BLaER1 (cell line): ENCODE measurements at regions not wholly inside any gene's neighbourhood (a gene's known extent, or its start where the extent isn't known, plus 50 kb on each side); places are given as distances from the start of the nearest gene placed in this dataset.
"Not testable (repeated sequence)": the region's sequence is repeated elsewhere in the genome, so short reads cannot be mapped to it uniquely, and the experiment has no call there.

Experiments
- H3K27ac ChIP-seq: shearing (Covaris generic); formaldehyde crosslinking; 2 replicates; pipeline ENCODE4 v1.8.1; 2022
- H3K27me3 ChIP-seq: shearing (Covaris generic); formaldehyde crosslinking; 2 replicates; pipeline ENCODE4 v1.8.1; 2022
- H3K36me3 ChIP-seq: shearing (Covaris generic); formaldehyde crosslinking; 2 replicates; pipeline ENCODE4 v1.8.1; 2022
- H3K4me1 ChIP-seq: shearing (Covaris generic); formaldehyde crosslinking; 2 replicates; pipeline ENCODE4 v1.8.1; 2022
- H3K4me2 ChIP-seq: shearing (Covaris generic); formaldehyde crosslinking; 2 replicates; pipeline ENCODE4 v1.8.1; 2022
- H3K4me3 ChIP-seq: shearing (Covaris generic); formaldehyde crosslinking; 2 replicates; pipeline ENCODE4 v1.8.1; 2022
- H3K9ac ChIP-seq: shearing (Covaris generic); formaldehyde crosslinking; 2 replicates; pipeline ENCODE4 v1.8.1; 2022
- H3K9me3 ChIP-seq: shearing (Covaris generic); formaldehyde crosslinking; 2 replicates; pipeline ENCODE4 v1.8.1; 2022
- H4K20me1 ChIP-seq: shearing (Covaris generic); formaldehyde crosslinking; 2 replicates; pipeline ENCODE4 v1.8.1; 2022
- Cebpa-rat ChIP-seq: shearing (Covaris generic); IDR thresholded peaks from 2 replicates; pipeline ENCODE4 v1.8.1; 2022

DNA sequence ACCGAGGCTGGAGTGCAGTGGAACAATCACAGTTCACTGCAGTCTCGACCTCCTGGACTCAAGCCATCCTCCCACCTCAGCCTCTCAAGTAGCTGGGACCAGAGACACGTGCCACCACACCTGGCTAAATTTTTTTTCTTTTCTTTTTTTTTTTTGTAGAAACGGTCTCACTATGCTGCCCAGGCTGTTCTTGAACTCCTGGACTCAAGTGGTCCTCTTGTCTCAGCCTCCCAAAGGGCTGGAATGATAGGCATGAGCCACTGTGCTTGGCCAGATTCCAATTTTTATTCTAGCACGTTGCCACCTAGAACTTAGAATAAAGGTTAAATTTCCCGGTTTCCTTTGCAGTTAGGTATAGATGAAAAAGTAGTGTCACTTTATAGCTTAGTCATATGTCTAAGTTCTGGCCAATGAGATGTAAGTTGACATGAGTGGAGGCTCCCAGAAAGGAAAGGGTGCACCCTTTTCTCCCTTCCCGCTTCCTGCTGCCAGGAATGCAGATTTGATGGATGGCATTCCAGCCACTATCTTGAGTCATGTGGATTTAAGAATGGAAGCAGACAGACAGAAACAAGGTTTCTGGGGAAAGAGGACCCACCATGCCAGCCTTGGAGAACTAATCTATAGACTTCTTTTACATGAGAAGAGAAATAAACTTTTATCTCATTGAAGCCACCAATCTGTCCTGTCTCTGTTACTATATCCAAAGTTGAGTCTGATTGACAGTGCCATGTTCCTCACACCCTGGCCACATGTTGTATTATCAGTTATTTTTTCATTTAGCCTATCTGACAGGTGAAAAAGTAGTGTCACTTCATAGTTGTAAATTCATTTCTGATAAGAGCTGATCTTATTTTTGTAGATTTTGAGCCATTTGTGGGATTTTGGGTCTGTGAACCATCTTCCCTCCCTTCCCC lies 60.6 kb upstream of the NCOA3 start:
- Histone ChIP-seq H3K27ac (no peak overlapping the region), H4K20me1 (no peaks in the 10 kb centered on the region), H3K36me3 (no peaks in the 10 kb centered on the region), H3K9ac (no peak overlapping the region), H3K4me3 (no peak overlapping the region), H3K4me1 (no peaks in the 10 kb centered on the region; the same call in 1 of the 2 replicates), H3K4me2 (no peak overlapping the region), H3K27me3 (no peaks in the 10 kb centered on the region), H3K9me3 (no peaks in the 10 kb centered on the region)
- no peak for TF ChIP-seq Cebpa-rat

DNA sequence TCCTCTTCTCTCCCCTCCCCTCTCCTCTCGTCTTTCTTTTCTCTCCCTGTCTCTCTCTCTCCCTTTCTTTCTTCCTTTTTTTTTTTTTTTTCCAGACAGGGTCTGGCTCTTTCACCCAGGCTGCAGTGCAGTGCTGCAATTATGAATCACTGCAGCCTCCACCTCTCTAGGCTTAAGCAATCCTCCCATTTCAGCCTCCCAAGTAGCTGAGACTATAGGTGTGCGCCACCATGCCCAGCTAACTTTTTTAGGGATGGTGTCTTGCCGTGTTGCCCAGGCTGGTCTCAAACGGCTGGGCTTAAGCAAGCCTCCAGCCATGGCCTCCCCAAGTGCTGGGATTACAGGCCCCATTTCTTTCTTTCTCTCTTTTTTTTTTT lies 59.9 kb upstream of the NCOA3 start:
- no peak overlapping the region for H3K27ac ChIP-seq
- no peak overlapping the region for H3K4me2 ChIP-seq
- TF ChIP-seq Cebpa-rat: no peak
- no peak overlapping the region for H3K4me3 ChIP-seq
- H3K9me3 ChIP-seq: no peaks in the 10 kb centered on the region
- no peaks in the 10 kb centered on the region; the same call in 1 of the 2 replicates for H3K4me1 ChIP-seq
- H4K20me1 ChIP-seq: no peaks in the 10 kb centered on the region
- no peak overlapping the region for H3K9ac ChIP-seq
- H3K36me3 ChIP-seq: no peaks in the 10 kb centered on the region
- H3K27me3 ChIP-seq: no peaks in the 10 kb centered on the region

DNA sequence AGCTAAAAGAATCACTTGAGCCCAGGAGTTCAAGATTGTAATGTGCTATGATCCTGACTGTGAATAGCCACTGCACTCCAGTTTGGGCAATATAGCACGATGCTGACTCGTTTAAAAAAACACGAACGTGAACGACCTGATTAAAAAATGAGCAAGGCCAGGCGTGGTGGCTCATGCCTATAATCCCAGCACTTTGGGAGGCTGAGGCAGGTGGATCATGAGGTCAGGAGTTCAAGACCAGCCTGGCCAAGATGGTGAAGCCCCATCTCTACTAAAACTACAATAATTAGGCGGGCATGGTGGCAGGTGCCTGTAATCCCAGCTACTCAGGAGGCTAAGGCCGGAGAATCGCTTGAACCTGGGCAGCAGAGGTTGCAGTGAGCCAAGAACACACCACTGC lies 58.6 kb upstream of the NCOA3 start:
- H3K27ac ChIP-seq: not testable (repeated sequence)

DNA sequence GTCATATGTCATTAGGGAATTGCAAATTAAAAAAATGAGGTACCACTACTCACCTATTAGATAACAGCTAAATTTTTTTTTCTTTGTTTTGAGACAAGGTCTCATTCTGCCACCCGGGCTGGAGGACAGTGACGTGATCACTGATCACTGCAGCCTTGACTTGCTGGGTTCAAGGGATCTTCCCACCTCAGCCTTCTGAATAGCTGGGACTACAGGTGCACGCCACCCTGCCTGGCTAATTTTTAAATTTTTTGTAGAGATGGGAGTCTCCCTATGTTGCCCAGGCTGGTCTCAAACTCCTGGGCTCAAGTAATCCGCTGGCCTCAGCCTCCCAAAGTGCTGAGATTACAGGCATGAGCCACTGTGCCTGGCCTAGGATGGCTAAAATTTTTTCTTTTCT lies 57.1 kb upstream of the NCOA3 start:
- no peak overlapping the region for H3K4me2 ChIP-seq
- H3K27me3 ChIP-seq: no peaks in the 10 kb centered on the region
- no peak for TF ChIP-seq Cebpa-rat
- H3K4me3 ChIP-seq: no peak overlapping the region
- no peaks in the 10 kb centered on the region; the same call in 1 of the 2 replicates for H3K4me1 ChIP-seq
- no peak overlapping the region for H3K9ac ChIP-seq
- H4K20me1 ChIP-seq: no peaks in the 10 kb centered on the region
- no peaks in the 10 kb centered on the region for H3K9me3 ChIP-seq
- no peak overlapping the region for H3K27ac ChIP-seq
- H3K36me3 ChIP-seq: no peaks in the 10 kb centered on the region

More for the DNA sequence above, 58.6 kb upstream of the NCOA3 start:
- not testable (repeated sequence) for H3K9me3 ChIP-seq, H3K4me3 ChIP-seq, H4K20me1 ChIP-seq, H3K36me3 ChIP-seq, H3K4me2 ChIP-seq, H3K4me1 ChIP-seq, H3K27me3 ChIP-seq, H3K9ac ChIP-seq

DNA sequence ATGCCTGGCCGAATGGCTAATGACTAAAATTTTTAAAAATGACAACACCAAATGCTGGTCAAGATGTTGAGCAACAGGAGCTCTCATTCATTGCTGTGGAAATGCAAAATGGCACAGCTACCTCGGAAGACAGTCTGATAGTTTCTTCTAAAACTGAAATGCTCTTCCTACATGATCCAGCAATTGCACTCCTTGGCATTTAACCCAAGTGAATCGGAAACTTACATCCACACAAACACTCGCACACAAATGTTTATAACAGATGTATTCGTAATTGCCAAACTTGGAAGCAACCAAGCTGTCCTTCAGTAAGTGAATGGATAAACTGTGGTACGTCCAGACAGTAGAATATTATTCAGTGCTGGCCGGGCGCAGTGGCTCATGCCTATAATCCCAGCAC lies 56.4 kb upstream of the NCOA3 start:
- H3K4me1 ChIP-seq: no peaks in the 10 kb centered on the region
- no peaks in the 10 kb centered on the region for H4K20me1 ChIP-seq
- no peak for TF ChIP-seq Cebpa-rat

DNA sequence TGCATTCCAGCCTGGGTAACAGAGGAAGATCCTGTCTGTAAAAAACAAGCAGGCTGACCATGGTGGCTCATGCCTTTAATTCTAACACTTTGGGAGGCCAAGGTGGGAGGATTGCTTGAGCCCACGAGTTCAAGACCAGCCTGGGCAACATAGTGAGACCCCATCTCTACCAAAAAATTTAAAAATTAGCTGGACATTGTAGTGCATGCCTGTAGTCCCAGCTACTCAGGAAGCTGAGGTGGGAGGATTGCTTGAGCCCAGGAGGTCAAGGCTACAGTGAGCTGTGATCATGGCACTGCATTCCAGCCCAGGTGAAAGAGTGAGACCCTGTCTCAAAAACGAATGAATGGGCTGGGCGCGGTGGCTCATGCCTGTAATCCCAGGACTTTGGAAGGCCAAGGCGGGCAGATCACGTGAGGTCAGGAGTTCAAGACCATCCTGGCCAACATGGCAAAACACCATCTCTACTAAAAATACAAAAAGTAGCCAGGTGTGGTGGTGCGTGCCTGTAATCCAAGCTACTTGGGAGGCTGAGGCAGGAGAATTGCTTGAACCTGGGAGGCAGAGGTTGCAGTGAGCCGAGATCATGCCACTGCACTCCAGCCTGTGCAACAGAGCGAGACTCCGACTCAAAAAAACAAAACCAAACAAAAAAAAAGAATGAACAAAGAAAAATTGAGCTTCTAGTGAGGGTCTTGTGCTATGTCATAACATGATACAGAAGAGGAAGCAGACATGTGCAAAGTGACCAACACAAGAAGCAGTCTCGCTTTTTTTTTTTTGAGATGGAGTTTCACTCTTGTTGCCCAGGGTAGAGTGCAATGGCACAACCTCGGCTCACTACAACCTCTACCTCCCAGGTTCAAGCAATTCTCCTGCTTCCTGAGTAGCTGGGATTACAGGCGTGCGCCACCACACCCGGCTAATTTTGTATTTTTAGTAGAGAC lies 54.1 kb upstream of the NCOA3 start:
- H3K36me3 ChIP-seq, H3K27ac ChIP-seq, H3K27me3 ChIP-seq, H3K4me1 ChIP-seq, H3K9me3 ChIP-seq, H3K4me2 ChIP-seq, H4K20me1 ChIP-seq, H3K4me3 ChIP-seq, H3K9ac ChIP-seq: not testable (repeated sequence)

More for the DNA sequence above, 56.4 kb upstream of the NCOA3 start:
- Histone ChIP-seq H3K36me3 (no peaks in the 10 kb centered on the region), H3K27me3 (no peaks in the 10 kb centered on the region), H3K9me3 (no peaks in the 10 kb centered on the region), H3K4me3 (no peak overlapping the region), H3K9ac (no peak overlapping the region), H3K27ac (no peak overlapping the region), H3K4me2 (no peak overlapping the region)

DNA sequence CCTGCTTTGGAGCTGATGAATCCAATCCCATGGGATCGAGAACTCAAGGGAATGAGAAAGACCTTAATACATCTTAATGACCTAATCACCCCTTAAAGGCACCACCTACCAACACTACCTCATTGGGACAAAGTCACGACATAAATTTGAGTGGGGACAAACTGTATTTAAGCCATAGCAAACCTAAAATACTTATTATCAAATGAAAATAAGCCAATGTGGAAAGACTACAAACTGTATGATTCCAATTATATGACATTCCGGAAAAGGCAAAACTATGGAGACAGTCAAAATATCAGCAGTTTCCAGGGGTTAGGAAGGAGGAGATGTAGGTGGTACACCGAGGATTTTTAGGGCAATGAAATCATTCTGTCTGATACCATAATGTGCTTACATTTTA lies 53.3 kb upstream of the NCOA3 start:
- H3K27me3 ChIP-seq: no peaks in the 10 kb centered on the region
- no peak overlapping the region for H3K4me3 ChIP-seq
- no peaks in the 10 kb centered on the region for H3K9me3 ChIP-seq
- no peaks in the 10 kb centered on the region for H4K20me1 ChIP-seq
- peaks cover 14% of the 10 kb centered on the region for H3K4me1 ChIP-seq
- H3K4me2 ChIP-seq: no peak overlapping the region
- H3K36me3 ChIP-seq: no peaks in the 10 kb centered on the region
- TF ChIP-seq Cebpa-rat: no peak
- no peak overlapping the region for H3K27ac ChIP-seq
- H3K9ac ChIP-seq: no peak overlapping the region

DNA sequence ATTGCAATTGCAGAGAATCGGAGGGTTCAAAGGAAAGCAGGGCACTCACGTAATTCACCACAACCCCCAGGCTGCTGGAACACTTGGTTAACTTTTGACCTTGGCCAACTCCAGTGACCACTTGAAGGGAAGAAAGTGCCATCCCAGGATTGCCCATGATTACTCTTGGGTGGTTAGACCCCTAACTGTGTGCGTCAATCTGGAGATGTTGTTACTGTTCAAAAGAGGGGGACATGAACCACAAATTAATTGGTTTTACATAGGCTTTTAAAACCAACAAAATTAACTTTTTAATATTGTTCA lies 50.1 kb upstream of the NCOA3 start:
- Histone ChIP-seq H3K27me3 (no peaks in the 10 kb centered on the region), H3K9ac (no peak overlapping the region), H3K27ac (no peak overlapping the region), H3K9me3 (no peaks in the 10 kb centered on the region), H3K4me1 (peaks cover 18% of the 10 kb centered on the region), H4K20me1 (no peaks in the 10 kb centered on the region), H3K36me3 (no peaks in the 10 kb centered on the region), H3K4me2 (no peak overlapping the region), H3K4me3 (no peak overlapping the region)
- TF ChIP-seq Cebpa-rat: no peak
